Body of pancreas (tissue), 4 donors: ENCODE measurements at regions not wholly inside any gene's neighbourhood (a gene's known extent, or its start where the extent isn't known, plus 50 kb on each side); places are given as distances from the start of the nearest gene placed in this dataset.

Experiments used
- POLR2A ChIP-seq, 3 donors: fragments of 450-650 bp; IDR thresholded peaks; one replicate each; pipeline ENCODE4 v1.6.1; 2016; ENCODE audit warnings: antibody characterized with exemption in 3 of 3, mild to moderate bottlenecking in 2 of 3
- TF ChIP-seq, protein P1 (sequence below), 7 experiments: fragments of 450-650 bp in 4 of 7; fragments of 200-600 bp in 3 of 7; sonication (generic) in 3 of 7; IDR thresholded peaks; one replicate each; pipeline ENCODE4 v1.5.1; 2016 to 2019; ENCODE audit warnings: antibody characterized with exemption in 7 of 7

DNA sequence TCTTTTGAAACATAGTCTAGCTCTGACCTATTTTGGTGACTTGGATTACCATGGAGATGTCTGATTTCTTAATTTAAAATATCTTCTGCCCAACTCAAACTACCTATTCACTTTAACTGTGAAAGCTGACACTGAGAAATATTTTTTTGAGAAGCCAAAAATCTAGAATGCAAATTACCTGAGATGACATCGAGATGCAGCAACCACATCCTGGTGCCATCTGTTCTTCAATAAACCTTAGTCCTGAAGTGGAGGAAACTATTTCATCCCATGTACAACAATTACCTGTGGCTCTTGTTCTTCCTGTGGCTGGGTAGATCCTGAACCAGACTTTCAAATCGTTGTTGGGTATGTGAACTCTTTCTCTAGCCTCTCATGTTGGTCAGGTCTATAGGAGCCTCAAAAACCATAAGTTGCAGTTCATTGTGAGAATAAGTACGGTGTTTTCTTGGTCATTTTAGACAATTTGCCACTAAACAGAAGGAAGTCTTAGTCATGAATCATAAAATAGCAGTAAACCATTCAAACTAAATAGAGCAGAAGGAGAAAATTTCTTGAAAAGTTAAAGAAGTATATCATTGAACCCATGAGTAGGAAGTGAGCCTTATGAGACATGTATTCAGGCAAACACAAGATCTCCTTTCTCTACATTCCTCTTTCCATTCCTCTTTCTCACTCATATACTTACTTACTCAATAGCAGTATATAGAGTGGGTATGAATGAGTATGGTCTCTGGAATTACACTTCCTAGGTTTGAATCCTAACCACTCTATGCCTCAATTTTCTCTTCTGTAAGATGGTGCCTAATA, 176.0 kb downstream of the HMHB1 start:
- TF ChIP-seq, protein P1, sequence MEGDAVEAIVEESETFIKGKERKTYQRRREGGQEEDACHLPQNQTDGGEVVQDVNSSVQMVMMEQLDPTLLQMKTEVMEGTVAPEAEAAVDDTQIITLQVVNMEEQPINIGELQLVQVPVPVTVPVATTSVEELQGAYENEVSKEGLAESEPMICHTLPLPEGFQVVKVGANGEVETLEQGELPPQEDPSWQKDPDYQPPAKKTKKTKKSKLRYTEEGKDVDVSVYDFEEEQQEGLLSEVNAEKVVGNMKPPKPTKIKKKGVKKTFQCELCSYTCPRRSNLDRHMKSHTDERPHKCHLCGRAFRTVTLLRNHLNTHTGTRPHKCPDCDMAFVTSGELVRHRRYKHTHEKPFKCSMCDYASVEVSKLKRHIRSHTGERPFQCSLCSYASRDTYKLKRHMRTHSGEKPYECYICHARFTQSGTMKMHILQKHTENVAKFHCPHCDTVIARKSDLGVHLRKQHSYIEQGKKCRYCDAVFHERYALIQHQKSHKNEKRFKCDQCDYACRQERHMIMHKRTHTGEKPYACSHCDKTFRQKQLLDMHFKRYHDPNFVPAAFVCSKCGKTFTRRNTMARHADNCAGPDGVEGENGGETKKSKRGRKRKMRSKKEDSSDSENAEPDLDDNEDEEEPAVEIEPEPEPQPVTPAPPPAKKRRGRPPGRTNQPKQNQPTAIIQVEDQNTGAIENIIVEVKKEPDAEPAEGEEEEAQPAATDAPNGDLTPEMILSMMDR (IDR thresholded peaks at IDR 0.05): no peak
- TF ChIP-seq POLR2A (IDR thresholded peaks at IDR 0.05): no peak
